ENCODE measurements at regions not wholly inside any gene's neighbourhood (a gene's known extent, or its start where the extent isn't known, plus 50 kb on each side); places are given as distances from the start of the nearest gene placed in this dataset.

- no peaks in the 10 kb centered on the region for H3K36me3 ChIP-seq
- no peak overlapping the region for H3K27ac ChIP-seq
- TF ChIP-seq POLR2A (IDR thresholded peaks at IDR 0.05) = no peak
- TF ChIP-seq POLR2AphosphoS5 (IDR thresholded peaks at IDR 0.05) = no peak
- TF ChIP-seq, protein P1, sequence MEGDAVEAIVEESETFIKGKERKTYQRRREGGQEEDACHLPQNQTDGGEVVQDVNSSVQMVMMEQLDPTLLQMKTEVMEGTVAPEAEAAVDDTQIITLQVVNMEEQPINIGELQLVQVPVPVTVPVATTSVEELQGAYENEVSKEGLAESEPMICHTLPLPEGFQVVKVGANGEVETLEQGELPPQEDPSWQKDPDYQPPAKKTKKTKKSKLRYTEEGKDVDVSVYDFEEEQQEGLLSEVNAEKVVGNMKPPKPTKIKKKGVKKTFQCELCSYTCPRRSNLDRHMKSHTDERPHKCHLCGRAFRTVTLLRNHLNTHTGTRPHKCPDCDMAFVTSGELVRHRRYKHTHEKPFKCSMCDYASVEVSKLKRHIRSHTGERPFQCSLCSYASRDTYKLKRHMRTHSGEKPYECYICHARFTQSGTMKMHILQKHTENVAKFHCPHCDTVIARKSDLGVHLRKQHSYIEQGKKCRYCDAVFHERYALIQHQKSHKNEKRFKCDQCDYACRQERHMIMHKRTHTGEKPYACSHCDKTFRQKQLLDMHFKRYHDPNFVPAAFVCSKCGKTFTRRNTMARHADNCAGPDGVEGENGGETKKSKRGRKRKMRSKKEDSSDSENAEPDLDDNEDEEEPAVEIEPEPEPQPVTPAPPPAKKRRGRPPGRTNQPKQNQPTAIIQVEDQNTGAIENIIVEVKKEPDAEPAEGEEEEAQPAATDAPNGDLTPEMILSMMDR (IDR thresholded peaks at IDR 0.05) = no peak
- no peak for TF ChIP-seq EP300 (IDR thresholded peaks at IDR 0.05)
- no peaks in the 10 kb centered on the region for H3K9me3 ChIP-seq
- no peak for DNase-seq
- H3K4me3 ChIP-seq = no peak overlapping the region
- H3K4me1 ChIP-seq = peaks cover 0 to 7% (median 1%) of the 10 kb centered on the region in 4 donors
- intact Hi-C loops (cut with DNase I) = no loop called here
- H3K27me3 ChIP-seq = no peaks in the 10 kb centered on the region
- WGBS, 2 donors = 16 to 45% methylated on average over 3 of the region's 3 CpGs
These were observed 285.6 kb downstream of the BRINP1 start for GRCh38 chr9:119083673-119084072.

DNA sequence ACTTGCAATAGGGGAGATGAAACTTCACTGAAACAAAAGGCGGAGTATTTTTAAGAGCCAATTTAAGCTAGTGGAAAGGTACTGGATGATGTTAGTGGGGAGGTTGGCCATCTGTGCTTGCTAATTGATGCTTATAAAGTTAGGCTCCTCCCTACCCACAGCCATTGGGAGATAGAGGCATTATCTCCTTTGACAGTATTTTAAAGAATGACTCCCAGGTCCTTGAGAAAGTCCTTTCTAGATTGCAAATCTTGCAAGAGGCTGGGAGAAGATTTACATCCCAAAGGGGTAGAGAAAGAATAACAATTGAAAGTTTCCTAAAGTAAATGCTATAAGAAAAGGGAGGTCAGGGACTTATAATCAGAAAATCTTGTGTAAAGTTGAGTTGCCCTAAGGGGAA is 282.6 kb downstream of the BRINP1 start:
- Histone ChIP-seq H3K27me3 (no peaks in the 10 kb centered on the region), H3K27ac (no peak overlapping the region), H3K4me3 (no peak overlapping the region), H3K9me3 (no peaks in the 10 kb centered on the region), H3K36me3 (no peaks in the 10 kb centered on the region), H3K4me1 (peaks cover 0 to 7% (median 1%) of the 10 kb centered on the region in 4 donors)
- WGBS, 2 donors = 94% methylated on average over 1 of the region's 1 CpG
- DNase-seq = no peak
- no peak for TF ChIP-seq EP300 (IDR thresholded peaks at IDR 0.05)
- no peak for TF ChIP-seq POLR2AphosphoS5 (IDR thresholded peaks at IDR 0.05)
- TF ChIP-seq, protein P1 (IDR thresholded peaks at IDR 0.05) = no peak
- intact Hi-C loops (cut with DNase I) = no loop called here

DNA sequence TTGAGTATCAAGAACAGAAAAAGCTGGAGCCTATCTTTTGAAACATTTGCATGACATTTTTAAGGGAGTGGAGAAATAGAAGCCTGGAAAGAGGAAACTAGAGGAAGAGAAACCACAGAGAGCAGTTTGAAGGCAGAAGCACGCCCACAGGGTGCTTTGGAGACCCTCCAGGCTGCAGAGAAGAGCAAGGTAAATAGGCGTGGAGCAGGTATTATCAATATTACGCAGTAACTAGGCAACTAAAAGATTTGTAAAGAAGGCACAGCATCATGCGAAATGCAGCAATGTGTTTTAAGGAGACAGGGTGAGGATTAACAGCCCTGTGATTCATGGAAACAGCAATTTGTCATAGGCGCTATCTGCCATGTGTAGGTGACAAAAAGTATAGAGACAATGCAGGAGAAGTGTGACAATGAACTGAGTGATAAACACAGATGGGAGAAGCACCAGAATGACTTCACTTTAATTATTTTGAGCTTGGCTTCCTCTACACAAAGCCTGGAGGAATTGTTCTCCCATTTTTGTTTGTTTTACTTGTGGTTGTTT is 281.2 kb downstream of the BRINP1 start:
- H3K36me3 ChIP-seq = no peaks in the 10 kb centered on the region
- no peaks in the 10 kb centered on the region for H3K27me3 ChIP-seq
- H3K4me1 ChIP-seq = peaks cover 0 to 7% (median 1%) of the 10 kb centered on the region in 4 donors
- H3K4me3 ChIP-seq = no peak overlapping the region
- intact Hi-C loops (cut with DNase I) = no loop called here
- H3K27ac ChIP-seq = no peak overlapping the region
- no peak for DNase-seq
- H3K9me3 ChIP-seq = no peaks in the 10 kb centered on the region
- WGBS, 2 donors = 51 to 64% methylated on average over 5 of the region's 5 CpGs
- TF ChIP-seq, protein P1 (IDR thresholded peaks at IDR 0.05) = no peak
- TF ChIP-seq POLR2AphosphoS5 (IDR thresholded peaks at IDR 0.05) = no peak
- no peak for TF ChIP-seq POLR2A (IDR thresholded peaks at IDR 0.05)
- TF ChIP-seq EP300 (IDR thresholded peaks at IDR 0.05) = no peak

DNA sequence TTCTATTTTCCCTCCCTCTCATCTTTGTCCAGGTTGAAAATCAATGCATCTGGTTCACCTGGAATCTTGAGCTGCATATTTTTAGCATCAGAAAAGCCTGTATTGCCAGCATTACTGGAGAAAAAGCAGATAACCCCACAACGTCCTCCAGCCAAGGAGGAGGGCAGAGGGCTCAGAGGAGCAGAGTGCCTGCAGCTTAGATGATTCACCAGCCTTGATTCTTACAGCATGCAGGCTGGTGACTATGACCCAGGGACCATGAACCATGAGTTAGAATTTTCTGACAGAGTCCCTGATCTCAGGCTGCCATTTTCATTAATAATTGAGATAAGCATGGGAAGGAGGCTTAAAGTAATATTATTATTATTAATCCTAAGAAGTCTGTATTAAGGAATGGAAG is 278.2 kb downstream of the BRINP1 start:
- TF ChIP-seq EP300 (IDR thresholded peaks at IDR 0.05) = no peak
- no peak for TF ChIP-seq POLR2A (IDR thresholded peaks at IDR 0.05)
- TF ChIP-seq, protein P1 (IDR thresholded peaks at IDR 0.05) = no peak
- no peak for TF ChIP-seq POLR2AphosphoS5 (IDR thresholded peaks at IDR 0.05)
- Histone ChIP-seq H3K27me3 (no peaks in the 10 kb centered on the region), H3K4me3 (no peak overlapping the region), H3K9me3 (no peaks in the 10 kb centered on the region), H3K36me3 (no peaks in the 10 kb centered on the region), H3K4me1 (no peaks in the 10 kb centered on the region), H3K27ac (no peak overlapping the region)
- intact Hi-C loops (cut with DNase I) = no loop called here
- WGBS, 2 donors = 5 to 30% methylated on average over 1 of the region's 1 CpG
- no peak for DNase-seq

DNA sequence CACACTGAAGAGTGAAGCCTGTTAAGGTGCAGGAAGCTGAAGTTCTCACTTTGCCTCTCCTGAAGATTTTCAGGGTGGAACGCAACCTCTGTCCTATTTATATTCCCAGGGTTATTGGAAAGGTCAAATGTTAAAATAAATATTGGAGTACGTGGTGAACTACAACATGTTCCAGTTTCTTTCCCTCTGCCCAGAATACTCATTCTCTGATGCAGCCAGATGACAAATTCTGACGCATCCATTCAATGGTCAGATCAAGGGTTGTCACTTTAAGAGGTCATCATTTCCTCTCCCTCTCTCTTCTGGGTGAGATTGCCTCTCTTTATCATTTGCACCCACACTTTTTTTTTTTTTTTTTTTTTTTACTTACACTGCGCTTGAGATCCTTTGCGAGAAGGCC is 277.1 kb downstream of the BRINP1 start:
- intact Hi-C loops (cut with DNase I) = no loop called here
- TF ChIP-seq POLR2AphosphoS5 (IDR thresholded peaks at IDR 0.05) = no peak
- no peak for TF ChIP-seq POLR2A (IDR thresholded peaks at IDR 0.05)
- TF ChIP-seq, protein P1 (IDR thresholded peaks at IDR 0.05) = no peak
- no peak for TF ChIP-seq EP300 (IDR thresholded peaks at IDR 0.05)
- Histone ChIP-seq H3K27me3 (no peaks in the 10 kb centered on the region), H3K36me3 (no peaks in the 10 kb centered on the region), H3K4me3 (no peak overlapping the region), H3K4me1 (no peaks in the 10 kb centered on the region), H3K9me3 (no peaks in the 10 kb centered on the region), H3K27ac (no peak overlapping the region)
- no peak for DNase-seq
- WGBS, 2 donors = 78 to 80% methylated on average over 5 of the region's 5 CpGs
